HG03432 (cell line): ENCODE measurements at regions not wholly inside any gene's neighbourhood (a gene's known extent, or its start where the extent isn't known, plus 50 kb on each side); places are given as distances from the start of the nearest gene placed in this dataset.

Experiments used
- ATAC-seq: cut with Tn5 transposase; IDR thresholded peaks from one replicate; pipeline ENCODE4 v1.9.1; 2021; ENCODE audit warnings: mild to moderate bottlenecking, moderate library complexity; ENCODE audit not compliant: unreplicated experiment

DNA sequence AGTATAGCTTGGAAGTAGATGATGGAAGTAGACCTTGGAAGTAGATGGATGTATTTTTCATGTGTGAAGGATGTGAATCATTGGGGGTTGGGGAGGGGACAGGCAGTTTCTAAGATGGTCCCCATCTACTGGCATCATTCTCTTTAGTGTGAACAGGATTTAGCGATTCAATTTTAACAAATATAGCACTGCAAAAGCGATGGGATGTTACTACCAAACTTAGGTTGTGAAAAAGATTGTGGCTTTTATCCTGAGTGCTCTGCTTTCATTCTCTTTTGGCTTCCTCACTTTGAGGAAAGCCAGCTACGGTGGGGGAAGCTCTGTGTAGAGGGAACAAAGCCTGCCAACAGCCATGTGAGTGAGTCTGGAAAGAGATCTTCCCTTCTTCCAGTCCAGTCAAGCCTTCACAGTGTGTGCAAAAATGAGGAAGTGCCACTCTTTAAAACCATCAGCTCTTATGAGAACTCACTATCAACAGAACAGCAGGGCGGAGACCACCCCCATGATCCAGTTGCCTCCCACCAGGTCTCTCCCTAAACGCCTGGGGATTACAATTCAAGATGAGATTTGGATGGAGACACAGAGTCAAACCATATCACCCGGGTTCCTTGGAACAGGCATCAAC, 441.4 kb downstream of the SH3GL2 start:
- ATAC-seq, result no peak

DNA sequence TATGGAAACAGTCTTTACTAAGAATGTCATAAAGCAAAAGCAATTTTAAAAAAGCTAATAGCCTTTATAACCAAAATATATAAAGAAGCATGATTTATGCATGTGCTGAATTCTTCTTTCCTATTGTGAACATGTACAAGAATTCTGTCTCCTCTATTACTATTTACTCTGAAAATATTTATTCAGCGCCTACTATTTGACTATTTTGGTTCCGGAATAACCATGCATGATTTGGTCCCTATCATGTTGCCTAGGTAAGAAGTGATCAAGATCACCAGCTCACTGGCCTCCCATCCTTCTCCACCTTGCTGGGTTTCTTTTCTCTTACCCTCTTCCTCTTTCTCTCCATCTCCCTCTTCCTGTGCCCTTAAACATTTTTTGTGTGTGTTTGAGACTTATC, 443.8 kb downstream of the SH3GL2 start:
- no peak for ATAC-seq

DNA sequence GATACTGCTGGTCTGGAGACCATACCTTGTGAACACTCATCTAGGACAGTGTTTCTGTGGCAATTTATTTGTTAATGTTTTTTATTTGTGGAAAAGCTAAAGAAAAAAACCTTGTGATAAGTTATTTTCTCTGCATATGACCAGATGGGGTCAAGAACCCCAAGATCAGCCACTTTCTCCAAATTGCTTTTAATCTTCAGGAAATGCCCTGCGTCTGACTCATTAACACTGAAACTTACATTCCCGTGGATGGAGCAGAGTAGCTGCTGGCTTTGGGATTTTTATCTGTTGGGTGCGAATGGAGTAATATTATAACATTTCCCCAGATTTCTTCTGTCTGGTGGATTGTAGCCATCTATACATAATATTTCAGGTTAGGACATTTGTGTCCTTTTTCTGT, 444.5 kb downstream of the SH3GL2 start:
- ATAC-seq, result no peak

DNA sequence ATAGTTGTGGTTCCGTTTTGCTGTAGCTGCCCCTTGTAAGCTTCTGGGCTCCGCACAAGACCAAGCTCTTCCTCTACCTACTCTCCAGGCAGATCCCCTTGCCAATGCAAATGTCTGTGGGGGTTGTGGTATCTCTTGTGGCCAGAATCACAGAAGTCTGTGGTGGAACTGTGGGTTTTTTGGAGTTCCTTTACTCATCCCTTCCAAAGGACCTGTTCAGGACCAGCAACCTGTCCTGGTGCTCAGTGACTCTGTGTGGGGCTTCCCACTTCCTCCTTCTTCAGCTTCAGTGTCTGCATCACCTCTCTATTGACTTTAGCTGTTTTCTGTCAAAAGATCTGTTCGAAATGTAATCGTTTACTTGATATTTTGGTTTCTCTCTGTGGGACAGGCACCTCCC, 441.3 kb upstream of the ADAMTSL1 start:
- ATAC-seq, result no peak

DNA sequence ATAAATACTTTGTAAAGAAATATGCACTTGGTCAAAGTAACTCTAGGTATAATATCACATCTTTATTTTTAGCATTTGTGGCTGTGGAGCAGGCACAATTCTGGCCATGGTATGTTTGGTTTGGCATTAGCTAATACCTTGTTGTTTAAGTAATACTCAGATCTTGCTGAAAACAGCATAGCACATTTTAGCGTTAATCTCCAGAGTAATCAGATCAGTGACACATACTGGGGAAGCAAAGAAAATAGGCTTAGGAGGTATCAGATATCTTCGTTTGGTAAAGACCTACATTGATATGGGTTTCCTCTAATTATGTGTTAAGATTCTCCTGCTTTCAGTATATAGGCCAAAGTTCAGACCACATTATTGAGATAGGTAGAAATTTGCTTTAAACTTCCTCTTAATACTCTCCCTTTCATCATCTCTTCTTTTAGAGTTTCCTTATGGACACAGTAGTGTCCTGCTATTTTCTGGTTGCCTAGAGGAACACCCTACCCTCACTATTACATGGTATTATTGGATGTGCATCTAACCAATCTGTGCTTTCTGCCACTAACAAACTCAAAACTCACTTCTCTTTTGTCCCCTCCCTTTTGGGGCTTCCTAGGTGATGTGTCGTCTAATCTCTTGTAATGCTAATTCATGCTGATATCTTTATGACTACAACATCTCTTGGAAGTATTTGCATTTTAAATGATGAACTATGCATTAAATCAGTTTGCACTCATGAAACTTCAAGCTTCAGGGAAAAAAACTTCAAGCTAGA, 437.3 kb upstream of the ADAMTSL1 start:
- ATAC-seq, result no peak

GRCh38 chr9:18037981-18038380, 436.0 kb upstream of the ADAMTSL1 start:
- ATAC-seq, result no peak

GRCh38 chr9:18040327-18040726, 433.6 kb upstream of the ADAMTSL1 start:
- ATAC-seq, result no peak

- no peak for ATAC-seq
Observed at GRCh38 chr9:18043978-18044377, 430.0 kb upstream of the ADAMTSL1 start.

DNA sequence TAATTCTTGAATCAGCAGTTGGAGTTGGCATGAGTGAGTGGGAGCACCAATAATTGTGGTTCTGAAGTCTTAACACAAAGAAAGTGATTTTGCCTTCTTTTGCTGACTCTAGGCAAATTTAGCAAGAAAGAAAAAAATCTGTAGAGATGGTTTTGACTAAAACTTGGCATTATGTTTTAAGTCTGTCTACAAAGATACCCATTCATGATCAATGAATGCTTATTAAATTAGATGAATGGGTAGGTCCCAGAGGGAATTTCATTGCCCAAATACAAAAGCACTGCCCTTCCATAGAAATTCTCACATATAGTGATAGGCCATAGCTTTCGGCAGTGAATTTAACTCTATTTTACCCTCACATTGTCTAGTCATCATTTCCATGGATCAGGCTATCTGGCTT, 428.6 kb upstream of the ADAMTSL1 start:
- no peak for ATAC-seq

GRCh38 chr9:18046068-18046467, 427.9 kb upstream of the ADAMTSL1 start:
- ATAC-seq, result no peak

GRCh38 chr9:18051638-18052037, 422.3 kb upstream of the ADAMTSL1 start:
- ATAC-seq, result no peak

DNA sequence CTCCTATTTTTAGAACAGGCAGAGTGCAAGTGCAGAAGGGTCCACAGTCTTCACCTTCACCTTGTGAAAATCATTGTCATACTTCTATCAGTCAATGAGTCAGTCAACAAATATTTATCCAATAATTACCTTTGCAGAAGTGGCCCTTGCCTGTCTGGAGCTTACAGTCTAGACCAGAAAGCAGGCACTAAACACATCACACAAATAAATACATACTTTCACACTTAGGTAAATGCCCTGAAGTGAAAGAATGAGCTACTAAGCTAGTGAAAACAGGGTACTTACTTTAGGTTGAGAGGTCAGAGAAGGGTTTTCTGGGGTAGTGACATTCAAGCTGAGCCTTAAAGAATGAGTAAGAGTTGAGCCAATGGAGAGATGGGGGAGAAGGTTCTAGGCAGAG, 421.9 kb upstream of the ADAMTSL1 start:
- ATAC-seq, result no peak

DNA sequence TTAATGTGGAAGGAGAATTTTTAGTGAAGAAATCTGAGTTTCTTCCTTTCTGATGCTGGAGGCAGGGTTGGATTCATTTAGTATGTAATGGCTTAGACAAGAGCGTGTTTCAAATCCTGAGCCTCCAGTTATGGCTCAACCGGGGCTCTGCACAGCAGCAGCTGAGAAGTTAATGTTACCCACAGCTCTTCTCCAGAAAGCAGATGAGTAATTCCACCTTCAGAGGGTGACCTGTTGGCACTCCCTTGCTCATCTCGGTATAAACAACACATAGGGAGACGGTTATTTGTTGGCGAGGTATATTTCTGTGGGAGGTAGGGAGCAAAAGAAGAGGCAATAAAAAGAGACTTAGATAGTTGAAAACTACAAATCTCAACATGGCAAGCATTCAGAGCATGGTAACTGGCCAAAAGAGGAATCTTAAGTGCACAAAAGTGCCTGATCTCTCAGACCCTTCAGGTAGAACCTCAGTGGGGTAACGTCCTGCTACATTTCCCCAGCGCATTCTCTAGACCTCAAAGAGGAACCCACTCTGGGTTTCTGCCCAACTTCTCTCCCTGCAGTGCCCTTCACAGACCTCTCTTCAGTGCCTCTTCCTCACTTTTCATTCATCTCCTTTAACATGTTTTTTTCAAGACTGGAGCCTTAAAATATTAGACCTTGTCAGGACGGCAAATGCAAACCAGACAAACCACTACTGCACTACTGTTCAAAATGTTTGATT, 417.5 kb upstream of the ADAMTSL1 start:
- peak; percentile 15 for ATAC-seq

DNA sequence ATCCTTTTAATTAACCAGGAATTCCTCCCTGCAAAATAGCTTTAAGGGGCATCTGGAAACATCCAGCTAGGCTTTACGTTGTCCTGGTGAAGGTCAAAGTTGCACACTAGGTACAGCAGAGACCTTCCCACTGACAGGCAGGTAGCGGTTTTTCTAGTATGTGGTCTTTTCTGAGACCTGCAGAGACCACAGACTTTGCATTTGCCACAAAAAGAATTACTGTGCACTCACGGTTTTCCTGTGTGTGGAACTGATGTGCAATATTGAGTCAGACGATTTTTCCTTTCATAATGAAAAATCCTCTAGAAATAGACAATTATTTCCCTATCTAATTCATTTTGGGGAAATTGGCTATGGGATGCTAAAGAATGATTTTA, 417.0 kb upstream of the ADAMTSL1 start:
- peak; percentile 99 for ATAC-seq

DNA sequence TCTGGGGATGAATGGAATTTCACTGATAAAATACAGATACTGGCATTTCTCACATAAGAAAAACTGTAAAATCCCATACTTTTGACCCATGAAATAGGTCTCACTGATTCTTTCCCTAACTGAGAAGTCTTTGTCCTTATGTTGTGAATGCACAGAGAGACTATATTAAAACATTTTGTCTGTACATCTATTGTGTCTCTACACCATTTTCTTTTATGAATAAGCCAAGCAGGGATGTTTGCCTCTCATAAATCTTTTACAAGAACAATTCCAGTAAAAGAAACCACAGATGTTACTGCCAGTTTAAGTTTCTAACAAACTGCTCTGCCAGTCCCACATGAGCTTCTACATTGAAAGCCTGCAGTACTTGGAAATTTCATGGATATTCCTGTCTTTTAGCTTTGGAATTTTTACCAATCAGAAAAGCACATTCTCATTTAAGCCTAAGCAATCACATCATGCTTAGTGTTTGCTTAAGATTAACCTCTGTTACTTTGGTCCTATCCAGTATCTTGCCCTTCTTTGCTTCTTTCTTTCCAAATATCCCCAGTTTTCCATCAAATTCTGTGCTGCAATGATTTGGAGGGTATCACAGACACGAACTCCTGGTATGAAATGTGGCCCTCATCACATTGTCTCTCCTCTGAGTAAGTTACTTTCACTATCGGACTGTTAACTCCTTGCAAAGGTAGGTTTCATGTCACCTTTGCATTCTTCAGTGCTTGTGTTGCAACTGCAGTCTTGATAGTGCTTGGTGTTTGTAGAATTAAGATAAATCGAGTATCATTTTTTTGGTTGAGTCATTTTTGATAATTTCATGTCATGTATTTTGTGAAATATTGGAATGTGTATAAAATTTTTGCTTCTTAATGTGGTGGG, 415.1 kb upstream of the ADAMTSL1 start:
- no peak for ATAC-seq

- no peak for ATAC-seq
Observed at GRCh38 chr9:18059447-18059846, 414.5 kb upstream of the ADAMTSL1 start.

- no peak for ATAC-seq
Observed at GRCh38 chr9:18060269-18060934, 413.6 kb upstream of the ADAMTSL1 start.

DNA sequence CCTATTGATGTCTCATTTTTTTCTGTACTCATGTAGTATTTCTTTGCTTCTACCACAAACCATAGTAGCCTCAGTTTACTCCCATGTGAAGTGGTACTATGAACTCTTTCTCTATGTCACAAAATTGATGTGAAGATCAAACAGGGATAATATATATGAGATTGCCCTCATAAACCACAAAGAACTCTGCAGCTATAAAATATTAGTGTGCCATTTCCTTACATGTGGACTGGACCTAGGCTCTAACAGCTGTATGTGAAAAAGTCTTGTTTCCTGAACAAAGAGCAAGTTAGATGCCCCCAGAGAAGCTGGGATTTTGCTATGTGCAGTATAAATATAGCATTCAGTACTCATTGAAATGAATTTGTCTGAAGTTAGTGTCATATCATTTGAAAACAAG, 412.6 kb upstream of the ADAMTSL1 start:
- ATAC-seq, result no peak

GRCh38 chr9:18061856-18062255, 412.1 kb upstream of the ADAMTSL1 start:
- ATAC-seq, result no peak

DNA sequence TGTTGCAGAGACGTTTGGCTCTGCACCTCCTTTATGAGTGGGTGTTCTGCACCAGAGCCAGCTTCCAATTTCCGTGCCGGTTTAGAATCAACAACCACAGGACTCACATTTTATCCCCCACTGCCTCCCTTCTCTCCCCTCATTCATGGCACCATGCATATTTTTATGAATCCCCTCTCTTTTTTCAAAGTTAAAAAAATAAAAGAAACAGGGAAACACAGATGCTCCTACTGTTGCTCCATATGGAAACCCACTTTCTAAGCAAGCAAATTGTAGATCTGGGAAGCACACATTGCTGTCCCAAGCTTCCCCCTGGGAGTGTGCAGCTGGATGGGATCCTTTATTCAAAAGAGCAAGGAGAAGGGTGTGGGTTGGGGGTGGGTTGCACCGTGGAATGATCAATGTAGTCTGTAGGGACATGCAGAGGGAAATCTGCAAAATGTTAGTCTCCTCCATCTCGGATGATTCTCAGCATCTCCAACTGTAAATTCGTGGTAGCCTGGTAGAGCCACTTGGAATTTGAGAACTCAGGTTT, 410.0 kb upstream of the ADAMTSL1 start:
- no peak for ATAC-seq
